Stimulated activated CD8-positive, alpha-beta memory T cell treated with anti-CD3 and anti-CD28 coated beads, Interleukin-4, amount 100 ng/mL, for 4 hours (primary cell): ENCODE measurements at regions not wholly inside any gene's neighbourhood (a gene's known extent, or its start where the extent isn't known, plus 50 kb on each side); places are given as distances from the start of the nearest gene placed in this dataset.
A peak's percentile ranks its signal among the peaks of the same experiment; 100 is the strongest.
"Not testable (repeated sequence)": the region's sequence is repeated elsewhere in the genome, so short reads cannot be mapped to it uniquely, and the experiment has no call there.

Experiments used
- DNase-seq, 2 donors: peaks; one replicate each; pipeline ENCODE4 v3.0.0-alpha.2; 2020; ENCODE audit warnings: low read depth in 2 of 2, low spot score in 1 of 2

- DNase-seq, result not testable (repeated sequence)
These were observed 111.4 kb upstream of the METTL9 start for GRCh38 chr16:21487956-21488355.

- DNase-seq, result not testable (repeated sequence)
These were observed 100.3 kb upstream of the METTL9 start for GRCh38 chr16:21499046-21499445.

- peak in 1 of 2 donors; percentile 52 for DNase-seq
These were observed 98.0 kb upstream of the METTL9 start for GRCh38 chr16:21501223-21501868.

- peak; percentile 65 to 78 for DNase-seq
These were observed 97.3 kb upstream of the METTL9 start for GRCh38 chr16:21501869-21502667.

DNA sequence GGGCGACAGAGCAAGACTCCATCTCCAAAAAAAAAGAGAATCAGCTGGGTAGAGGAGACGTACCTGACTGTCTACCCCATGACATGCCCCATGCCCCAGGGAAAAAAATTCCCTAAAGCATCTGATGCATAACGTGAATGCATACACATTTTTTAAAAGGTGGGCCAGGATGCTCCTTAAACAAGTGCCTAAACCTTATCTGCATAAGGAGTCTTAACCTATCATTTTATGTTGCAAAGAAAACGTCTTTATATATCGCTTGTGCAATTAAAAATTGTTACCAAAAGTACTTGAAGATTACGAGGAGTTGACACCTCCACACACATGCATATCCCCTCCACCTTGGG lies 95.8 kb upstream of the METTL9 start:
- DNase-seq, result not testable (repeated sequence)

- DNase-seq, result not testable (repeated sequence)
These were observed 95.2 kb upstream of the METTL9 start for GRCh38 chr16:21503941-21504832.

GRCh38 chr16:21505751-21506520 lies 93.4 kb upstream of the METTL9 start:
- DNase-seq, result not testable (repeated sequence)

DNA sequence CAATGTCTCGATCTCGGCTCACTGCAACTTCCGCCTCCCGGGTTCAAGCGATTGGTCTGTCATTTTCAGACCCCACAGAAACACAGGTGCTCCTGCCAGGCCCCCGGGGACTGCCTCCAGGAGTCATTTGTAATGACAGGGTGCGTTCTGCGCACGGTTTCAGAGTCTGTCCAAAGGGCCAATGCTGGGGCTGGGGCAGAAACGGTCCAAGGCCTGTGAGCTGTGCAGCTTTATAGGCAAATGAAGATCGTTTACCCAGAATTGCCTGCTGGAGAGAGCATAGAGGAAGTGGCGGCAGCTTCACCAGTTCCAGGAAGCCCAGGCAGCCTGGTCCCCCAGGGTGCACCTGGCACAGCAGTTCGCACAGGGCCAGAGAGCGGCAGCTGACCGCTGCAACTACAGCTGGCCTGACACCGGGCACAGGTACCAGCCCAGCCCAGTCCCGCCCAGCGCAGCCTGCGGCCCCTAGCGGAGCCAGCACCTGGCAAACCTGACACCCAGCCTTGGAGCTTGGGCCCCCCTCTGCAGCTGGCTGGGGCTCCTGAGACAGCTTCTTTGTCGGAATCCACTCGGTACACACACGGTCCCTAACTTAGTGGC lies 92.4 kb upstream of the METTL9 start:
- DNase-seq, result not testable (repeated sequence)

DNA sequence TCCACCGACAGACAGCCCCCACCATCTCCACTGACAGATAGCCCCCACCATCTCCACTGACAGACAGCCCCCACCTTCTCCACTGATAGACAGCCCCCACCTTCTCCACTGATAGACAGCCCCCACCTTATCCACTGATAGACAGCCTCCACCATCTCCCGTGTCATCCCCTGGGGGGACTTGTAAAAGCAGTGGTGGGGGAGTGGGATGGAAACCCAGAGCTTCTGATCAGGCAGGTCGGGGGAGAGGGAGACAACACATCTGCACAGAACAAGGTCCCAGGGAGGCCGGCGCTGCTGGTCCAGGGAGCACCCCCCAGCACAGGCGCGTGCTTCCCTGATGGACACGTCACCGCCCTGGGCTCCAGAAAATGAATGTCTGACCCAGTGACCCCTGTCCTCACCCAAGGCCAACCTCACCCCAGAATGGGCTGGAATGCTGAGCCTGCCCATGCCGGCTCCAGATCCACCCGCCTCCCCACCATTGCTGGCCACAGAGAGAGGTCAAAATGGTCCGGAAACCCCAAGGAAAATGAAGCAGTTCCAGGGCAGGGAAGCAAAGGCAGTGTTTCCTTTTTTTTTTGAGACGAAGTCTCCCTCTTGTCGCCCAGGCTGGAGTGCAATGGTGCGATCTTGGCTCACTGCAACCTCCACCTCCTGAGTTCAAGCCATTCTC lies 91.6 kb upstream of the METTL9 start:
- not testable (repeated sequence) for DNase-seq

- not testable (repeated sequence) for DNase-seq
These were observed 90.5 kb upstream of the METTL9 start for GRCh38 chr16:21508661-21509436.

GRCh38 chr16:21509437-21510086 lies 89.8 kb upstream of the METTL9 start:
- DNase-seq, result not testable (repeated sequence)

DNA sequence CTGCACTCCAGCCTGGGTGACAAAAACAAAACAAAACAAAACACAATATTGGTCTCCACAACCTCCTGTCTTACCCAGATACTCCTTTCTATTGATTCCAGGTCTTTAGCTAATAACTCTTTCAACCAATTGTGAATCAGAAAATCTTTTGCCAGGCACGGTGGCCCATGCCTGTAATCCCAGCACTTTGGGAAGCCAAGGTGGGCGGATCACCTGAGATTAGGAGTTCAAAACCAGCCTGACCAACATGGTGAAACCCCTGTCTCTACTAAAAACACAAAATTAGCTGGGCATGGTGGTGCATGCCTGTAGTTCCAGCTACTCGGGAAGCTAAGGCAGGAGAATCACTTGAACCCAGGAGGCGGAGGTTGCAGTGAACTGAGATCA lies 88.5 kb upstream of the METTL9 start:
- DNase-seq, result not testable (repeated sequence)

- DNase-seq, result not testable (repeated sequence)
These were observed 87.8 kb upstream of the METTL9 start for GRCh38 chr16:21511315-21512210.

GRCh38 chr16:21512280-21513192 lies 86.8 kb upstream of the METTL9 start:
- not testable (repeated sequence) for DNase-seq

DNA sequence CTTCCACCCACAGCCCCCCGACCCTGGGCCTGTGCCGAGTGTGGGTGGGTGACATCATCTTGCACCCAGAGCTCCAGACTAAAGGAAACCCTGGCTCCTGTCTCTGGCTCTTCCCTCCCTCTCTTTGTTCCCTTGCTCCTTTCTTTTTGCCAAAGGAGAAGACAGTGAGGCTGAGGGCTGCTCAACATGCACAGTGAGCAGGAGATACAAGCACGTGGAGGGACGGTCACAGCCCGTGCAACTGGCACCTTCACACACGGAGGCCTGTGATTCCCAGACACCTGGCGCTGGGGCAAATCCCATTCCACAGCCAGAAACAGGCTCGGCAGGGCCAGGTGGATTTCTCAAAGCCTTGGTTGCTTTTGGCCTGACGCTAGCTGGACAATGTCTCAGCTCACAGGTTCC lies 86.0 kb upstream of the METTL9 start:
- DNase-seq, result not testable (repeated sequence)

DNA sequence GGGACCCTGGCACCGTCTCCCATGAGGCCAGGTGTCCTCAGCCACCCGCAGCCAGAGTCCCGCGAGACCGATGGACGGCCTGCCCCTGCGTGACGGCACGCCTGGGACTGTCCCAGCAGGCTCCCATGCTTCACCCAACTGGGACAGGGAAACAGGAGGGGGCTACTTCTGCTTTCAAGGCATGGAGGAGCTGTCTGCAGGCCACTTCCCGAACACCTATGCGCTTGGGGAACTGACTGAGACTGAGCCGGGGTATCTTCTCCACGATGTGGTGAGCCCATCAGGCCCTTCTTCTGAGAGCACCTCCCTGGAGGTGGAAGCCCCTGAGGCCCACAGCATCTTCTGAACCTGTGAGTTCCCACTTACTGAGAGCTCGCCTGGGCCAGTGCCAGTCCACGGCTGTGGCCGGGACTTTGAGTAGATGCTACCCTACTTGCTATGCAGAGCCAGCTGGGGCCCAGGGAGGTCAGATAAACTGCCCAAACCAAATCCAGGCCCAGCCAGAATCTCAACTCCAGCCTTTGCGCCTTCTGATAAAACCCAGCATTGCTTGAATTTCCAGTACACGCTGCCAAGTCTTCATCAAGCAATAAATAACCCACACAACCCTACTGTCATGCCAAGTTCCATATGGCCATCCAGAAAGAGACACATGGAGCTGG lies 85.4 kb upstream of the METTL9 start:
- not testable (repeated sequence) for DNase-seq
